Activated T-cell treated with anti-CD3 and anti-CD28 coated beads, Interleukin-2, amount 50 U/mL, for 24 hours (primary cell): ENCODE measurements at regions not wholly inside any gene's neighbourhood (a gene's known extent, or its start where the extent isn't known, plus 50 kb on each side); places are given as distances from the start of the nearest gene placed in this dataset.

Source experiments
- DNase-seq: peaks from one replicate; pipeline ENCODE4 v3.0.0-alpha.2; 2020
- H3K27ac Mint-ChIP-seq: 2 replicates; pipeline ENCODE4 v1.8.0; 2020; ENCODE audit warnings: mild to moderate bottlenecking, mixed read lengths
- H3K27me3 Mint-ChIP-seq: 2 replicates; pipeline ENCODE4 v1.8.0; 2020; ENCODE audit warnings: mixed read lengths
- H3K36me3 Mint-ChIP-seq: 2 replicates; pipeline ENCODE4 v1.8.0; 2020; ENCODE audit warnings: low read depth, mixed read lengths
- H3K4me1 Mint-ChIP-seq: 2 replicates; pipeline ENCODE4 v1.8.0; 2020; ENCODE audit warnings: low read depth, mixed read lengths
- H3K4me3 Mint-ChIP-seq: 2 replicates; pipeline ENCODE4 v1.8.0; 2020; ENCODE audit warnings: mild to moderate bottlenecking, moderate library complexity, mixed read lengths
- H3K9me3 Mint-ChIP-seq: 2 replicates; pipeline ENCODE4 v1.8.0; 2020; ENCODE audit warnings: mixed read lengths

DNA sequence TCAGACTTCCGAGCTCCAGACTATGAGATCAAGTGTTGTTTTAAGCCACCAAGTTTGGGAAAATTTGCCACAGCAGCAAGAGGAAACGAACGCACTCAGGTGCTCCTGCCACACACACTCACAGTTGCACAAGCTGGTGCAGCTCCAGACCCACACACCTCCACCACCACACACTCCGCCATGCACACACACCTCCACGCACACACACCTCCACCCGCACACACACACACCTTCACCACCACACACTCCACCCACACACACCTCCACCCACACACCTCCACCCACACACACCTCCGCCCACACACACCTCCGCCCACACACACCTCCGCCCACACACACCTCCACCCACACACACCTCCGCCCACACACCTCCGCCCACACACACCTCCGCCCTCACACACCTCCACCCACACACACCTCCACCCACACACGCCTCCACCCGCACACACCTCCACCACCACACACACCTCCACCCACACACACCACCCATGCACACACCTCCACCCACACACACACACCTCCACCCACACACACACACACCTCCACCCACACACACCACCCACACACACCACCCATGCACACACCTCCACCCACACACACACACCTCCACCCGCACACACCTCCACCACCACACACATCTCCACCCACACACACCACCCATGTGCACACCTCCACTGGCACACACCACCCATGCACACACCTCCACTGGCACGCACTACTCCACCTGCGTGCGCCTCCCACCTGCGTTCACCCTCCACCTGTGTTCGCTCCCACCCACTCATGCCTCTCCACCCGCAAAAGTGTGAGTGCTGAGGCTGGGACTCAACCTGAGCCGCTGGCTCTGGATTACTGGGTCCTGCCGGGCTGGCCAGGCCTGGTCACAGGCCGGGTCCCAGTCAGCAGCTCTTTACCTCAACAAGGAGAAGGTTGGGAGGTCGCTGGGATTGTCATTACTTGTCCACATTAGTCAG lies 175.6 kb downstream of the BMP7 start:
- DNase-seq, result no peak
- H3K9me3 Mint-ChIP-seq, result peaks cover 2% of the 10 kb centered on the region
- H3K36me3 Mint-ChIP-seq, result no peaks in the 10 kb centered on the region
- peak overlapping the region; percentile 49 for H3K4me3 Mint-ChIP-seq
- H3K27me3 Mint-ChIP-seq, result peaks cover 27% of the 10 kb centered on the region
- peak overlapping the region; percentile 96 for H3K27ac Mint-ChIP-seq
- H3K4me1 Mint-ChIP-seq, result peaks cover 17% of the 10 kb centered on the region

DNA sequence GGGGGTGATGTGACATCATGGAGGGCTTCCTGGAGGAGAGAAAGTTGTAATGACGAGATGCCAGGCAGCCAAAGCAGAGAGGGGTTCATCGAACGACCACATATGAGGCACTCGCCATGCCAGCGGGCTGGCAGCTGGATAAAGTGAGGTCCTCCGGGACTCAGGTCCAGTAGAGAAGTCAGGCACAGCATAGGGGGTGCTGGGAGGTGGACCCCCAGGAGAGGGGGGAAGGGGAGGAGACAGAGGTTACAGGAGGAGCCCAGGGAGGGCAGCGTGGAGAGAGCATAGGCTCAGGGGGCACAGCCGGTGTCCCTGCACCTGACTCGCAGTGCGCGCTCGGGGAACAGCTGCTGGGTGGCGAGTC lies 174.7 kb downstream of the BMP7 start:
- H3K36me3 Mint-ChIP-seq, result no peaks in the 10 kb centered on the region
- peaks cover 24% of the 10 kb centered on the region for H3K27me3 Mint-ChIP-seq
- peaks cover 17% of the 10 kb centered on the region for H3K4me1 Mint-ChIP-seq
- no peak overlapping the region for H3K4me3 Mint-ChIP-seq
- no peak for DNase-seq
- no peak overlapping the region for H3K27ac Mint-ChIP-seq
- peaks cover 2% of the 10 kb centered on the region for H3K9me3 Mint-ChIP-seq

DNA sequence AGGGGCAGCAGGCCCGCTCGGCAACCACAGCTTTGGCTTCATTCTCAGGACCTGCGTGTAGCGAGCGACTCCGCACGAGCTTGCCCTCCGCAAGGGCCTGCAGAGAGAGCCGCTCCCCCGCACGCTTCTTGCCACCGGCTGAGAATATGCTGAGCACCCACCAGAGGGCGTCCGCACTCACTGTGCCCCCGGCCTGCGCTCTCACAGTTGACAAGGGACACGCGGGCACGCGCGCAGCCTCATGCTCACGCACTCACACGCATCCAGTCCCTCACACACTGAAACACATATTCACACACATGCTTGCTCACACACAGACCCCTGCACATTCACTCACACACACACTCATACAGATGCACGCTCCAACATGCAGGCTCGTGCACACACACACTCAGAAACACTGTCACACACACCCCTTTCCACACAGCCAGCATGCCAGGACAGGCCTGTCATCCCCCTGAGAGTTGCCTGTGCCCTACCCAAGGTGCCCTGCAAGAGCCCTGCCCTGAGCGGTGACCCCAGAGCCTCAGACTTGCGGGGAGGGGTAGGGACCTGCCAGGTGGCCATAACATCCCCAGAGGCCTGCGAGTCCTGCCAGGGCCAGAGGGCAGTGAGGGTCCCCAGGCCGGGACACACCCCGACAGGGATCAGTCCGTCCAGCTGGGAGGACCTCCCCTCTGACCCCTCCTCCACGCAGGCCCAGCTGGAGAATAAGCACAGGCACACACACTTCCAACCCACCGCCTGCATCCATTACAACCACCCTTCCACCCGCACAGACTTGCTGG lies 174.1 kb downstream of the BMP7 start:
- Mint-ChIP-seq H3K27ac (no peak overlapping the region), H3K4me1 (peaks cover 17% of the 10 kb centered on the region), H3K9me3 (peaks cover 2% of the 10 kb centered on the region), H3K36me3 (no peaks in the 10 kb centered on the region), H3K27me3 (peaks cover 21% of the 10 kb centered on the region), H3K4me3 (no peak overlapping the region)
- DNase-seq, result peak; percentile 76

DNA sequence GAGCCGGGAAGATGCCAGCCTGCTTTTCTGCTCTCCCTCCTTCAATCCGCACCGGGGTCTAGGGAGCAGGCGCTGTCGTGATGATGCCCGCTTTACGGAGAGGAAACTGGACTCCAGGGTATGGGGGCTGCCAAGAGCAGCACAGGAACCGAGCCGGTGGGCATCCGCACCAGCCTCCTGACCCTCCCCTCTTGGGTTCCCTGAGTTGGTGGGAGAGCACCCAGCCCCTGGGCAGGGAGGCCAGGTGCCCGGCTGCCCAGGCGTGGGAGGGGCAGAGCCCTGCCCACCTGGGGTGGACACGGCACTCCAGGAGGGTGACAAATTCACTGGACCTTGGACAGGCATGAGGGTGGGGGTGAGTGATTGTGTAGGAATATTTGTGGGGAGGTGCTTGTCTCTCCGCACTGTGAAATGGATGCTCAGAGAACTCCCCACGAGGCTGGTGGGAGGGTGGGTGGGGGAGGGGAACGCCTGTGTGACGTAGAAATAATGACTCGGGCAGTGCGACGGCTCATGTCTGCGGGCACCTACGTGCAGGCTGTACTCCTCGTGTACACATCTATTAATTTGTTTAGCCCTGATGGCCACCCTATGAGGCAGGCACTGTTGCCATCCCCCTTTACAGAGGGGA lies 173.4 kb downstream of the BMP7 start:
- H3K36me3 Mint-ChIP-seq, result no peaks in the 10 kb centered on the region
- H3K27me3 Mint-ChIP-seq, result peaks cover 16% of the 10 kb centered on the region
- DNase-seq, result no peak
- peaks cover 2% of the 10 kb centered on the region for H3K9me3 Mint-ChIP-seq
- no peak overlapping the region for H3K27ac Mint-ChIP-seq
- H3K4me1 Mint-ChIP-seq, result peaks cover 17% of the 10 kb centered on the region
- H3K4me3 Mint-ChIP-seq, result no peak overlapping the region

DNA sequence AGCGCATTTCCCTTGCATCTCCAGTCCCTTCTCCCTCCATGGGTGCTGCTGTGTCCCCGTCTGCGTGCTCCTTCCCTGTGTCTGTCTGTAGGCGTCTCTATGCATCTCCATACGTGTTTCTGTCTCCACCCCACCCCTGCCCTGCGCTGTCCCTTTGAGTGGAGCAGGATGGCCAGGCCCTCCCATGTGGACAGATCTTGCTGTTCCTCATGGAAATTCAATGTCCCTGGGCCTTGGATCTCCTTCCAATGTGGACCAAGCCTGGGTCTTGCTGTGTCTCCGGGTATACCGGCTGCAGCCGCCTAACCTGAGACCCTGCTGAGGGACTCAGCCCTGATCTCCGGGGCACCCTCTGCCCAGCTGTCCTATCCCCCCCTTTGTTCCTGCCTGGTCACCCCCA lies 172.7 kb downstream of the BMP7 start:
- Mint-ChIP-seq H3K4me1 (peaks cover 17% of the 10 kb centered on the region), H3K9me3 (peaks cover 2% of the 10 kb centered on the region), H3K36me3 (no peaks in the 10 kb centered on the region), H3K27ac (no peak overlapping the region), H3K27me3 (peaks cover 16% of the 10 kb centered on the region), H3K4me3 (no peak overlapping the region)
- DNase-seq, result no peak

DNA sequence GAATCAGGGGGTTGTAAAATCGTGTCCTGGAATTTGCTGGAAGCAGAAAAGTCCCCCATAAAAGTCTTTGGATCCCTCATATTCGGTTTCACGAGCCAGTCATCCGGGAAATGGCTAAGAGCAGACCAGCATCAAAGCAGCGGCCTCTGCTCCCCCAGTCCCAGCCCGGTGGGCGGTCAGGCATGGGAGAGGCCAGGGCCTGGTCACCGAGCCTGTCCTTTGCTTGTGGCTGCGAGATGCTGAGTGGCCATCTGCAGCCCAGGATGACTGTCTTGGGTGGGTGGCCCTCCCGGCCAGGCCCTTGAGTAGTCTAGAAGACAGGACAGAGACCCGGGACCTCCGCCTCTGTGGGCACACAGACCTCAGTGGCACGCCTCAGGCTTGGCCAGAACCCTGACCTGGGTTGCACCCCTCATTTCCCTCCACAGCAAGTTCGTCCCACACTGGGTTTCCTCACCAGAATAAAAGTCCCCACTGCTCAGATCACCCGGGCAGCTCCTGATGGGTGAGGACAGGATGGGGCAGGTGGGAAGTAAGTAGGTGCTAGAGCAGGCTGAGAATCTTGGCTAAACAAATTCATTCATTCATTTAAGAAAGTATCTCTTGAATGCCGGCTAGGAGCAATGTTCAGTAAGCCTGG lies 172.1 kb downstream of the BMP7 start:
- H3K36me3 Mint-ChIP-seq, result no peaks in the 10 kb centered on the region
- H3K4me3 Mint-ChIP-seq, result no peak overlapping the region
- H3K9me3 Mint-ChIP-seq, result peaks cover 2% of the 10 kb centered on the region
- peaks cover 17% of the 10 kb centered on the region for H3K4me1 Mint-ChIP-seq
- peaks cover 16% of the 10 kb centered on the region for H3K27me3 Mint-ChIP-seq
- no peak overlapping the region for H3K27ac Mint-ChIP-seq
- no peak for DNase-seq

DNA sequence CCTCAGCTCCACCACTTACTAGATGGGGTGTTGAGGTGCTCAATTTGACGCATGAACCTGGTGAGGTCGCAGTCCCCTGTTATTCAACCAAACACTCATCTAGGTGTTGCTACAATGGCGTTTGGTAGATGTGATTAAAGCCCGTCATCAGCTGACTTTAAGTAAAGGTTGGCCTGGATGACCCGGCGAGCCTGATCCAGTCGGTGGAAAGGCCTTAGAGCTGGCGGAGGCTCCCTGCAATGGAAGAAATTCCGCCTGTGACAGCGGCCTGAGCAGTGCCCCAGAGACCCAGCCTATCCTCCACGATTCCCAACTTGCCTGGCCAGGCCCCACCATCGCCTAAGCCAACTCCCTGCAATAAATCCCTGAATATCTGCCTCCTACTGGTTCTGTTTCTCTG lies 171.4 kb downstream of the BMP7 start:
- peaks cover 16% of the 10 kb centered on the region for H3K27me3 Mint-ChIP-seq
- peaks cover 17% of the 10 kb centered on the region for H3K4me1 Mint-ChIP-seq
- no peaks in the 10 kb centered on the region for H3K36me3 Mint-ChIP-seq
- no peak overlapping the region for H3K27ac Mint-ChIP-seq
- no peak for DNase-seq
- no peak overlapping the region for H3K4me3 Mint-ChIP-seq
- H3K9me3 Mint-ChIP-seq, result peaks cover 2% of the 10 kb centered on the region

DNA sequence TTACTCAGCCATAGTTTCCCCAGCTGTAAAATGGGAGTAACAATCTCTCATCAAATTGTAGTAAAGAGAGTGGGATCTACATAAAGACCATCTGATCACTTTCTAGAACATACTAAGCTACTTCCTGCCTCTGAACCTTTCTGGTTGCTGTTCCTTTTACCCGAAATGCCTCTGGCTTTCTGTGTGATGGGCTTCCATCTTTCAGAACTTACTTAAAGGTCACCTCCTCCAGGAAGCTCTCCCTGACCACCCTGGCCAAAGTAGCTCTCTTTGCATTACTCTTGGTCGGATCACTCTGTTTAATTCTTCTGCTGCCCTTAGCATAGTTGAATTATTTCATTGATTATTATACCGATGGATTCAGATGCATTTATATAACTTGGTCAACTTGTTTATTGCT lies 171.0 kb downstream of the BMP7 start:
- H3K4me3 Mint-ChIP-seq, result no peak overlapping the region
- no peak overlapping the region for H3K27ac Mint-ChIP-seq
- peaks cover 16% of the 10 kb centered on the region for H3K27me3 Mint-ChIP-seq
- no peak for DNase-seq
- H3K36me3 Mint-ChIP-seq, result no peaks in the 10 kb centered on the region
- H3K9me3 Mint-ChIP-seq, result peaks cover 2% of the 10 kb centered on the region
- peaks cover 13% of the 10 kb centered on the region for H3K4me1 Mint-ChIP-seq

DNA sequence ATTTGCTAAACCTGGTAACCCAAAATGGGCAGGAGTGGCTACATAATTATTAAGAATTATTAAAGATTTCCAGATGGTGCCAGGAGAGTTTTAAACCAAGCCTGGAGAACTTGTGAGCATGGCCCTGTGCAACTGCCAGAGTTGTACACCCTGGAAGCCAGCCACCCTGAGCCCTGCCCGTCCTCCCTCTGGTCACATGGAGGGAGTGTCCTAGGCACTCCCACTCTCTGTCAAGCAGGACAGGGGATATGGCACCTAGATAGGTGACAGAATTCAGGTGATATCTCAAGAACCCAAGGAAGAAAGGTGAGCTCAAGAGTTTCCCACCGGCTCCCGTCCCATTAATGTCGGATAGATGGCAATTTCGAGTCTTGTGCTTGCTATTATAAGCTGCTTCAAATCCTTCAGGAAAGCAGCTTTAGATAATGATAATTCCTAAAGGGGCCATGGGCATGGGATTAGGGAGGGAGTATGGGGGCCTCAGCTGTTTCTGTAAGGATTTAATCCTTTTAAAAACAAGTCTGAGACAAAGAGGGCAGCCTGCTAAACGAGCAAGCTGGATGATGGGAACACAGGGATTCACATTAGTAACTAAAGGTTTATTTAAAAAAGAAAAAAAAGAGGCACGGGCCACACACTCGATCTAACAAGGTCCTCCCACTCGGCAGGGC lies 169.1 kb downstream of the BMP7 start:
- Mint-ChIP-seq H3K4me1 (peaks cover 1% of the 10 kb centered on the region), H3K36me3 (no peaks in the 10 kb centered on the region), H3K27me3 (peaks cover 14% of the 10 kb centered on the region), H3K27ac (no peak overlapping the region), H3K9me3 (no peaks in the 10 kb centered on the region), H3K4me3 (no peak overlapping the region)
- no peak for DNase-seq

DNA sequence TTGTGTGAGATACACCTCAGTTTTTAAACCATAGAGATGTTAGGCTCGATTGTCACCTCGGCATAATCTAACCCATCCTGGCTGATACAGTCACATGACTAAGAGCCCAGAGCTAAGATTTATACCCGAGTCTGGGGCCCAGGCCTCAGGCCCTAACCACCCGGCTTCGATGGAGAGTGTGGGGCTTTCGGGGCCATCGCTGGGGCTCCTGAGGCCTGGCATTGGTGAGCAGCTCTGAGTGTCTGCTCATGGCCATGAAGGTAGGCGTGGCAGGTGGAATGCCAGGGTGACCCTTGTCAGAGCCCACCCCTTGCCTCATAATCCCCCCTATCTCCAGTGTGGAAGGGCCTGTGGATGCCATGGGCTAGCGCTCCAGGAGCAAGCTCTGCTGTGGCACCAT lies 164.3 kb downstream of the BMP7 start:
- no peak overlapping the region for H3K4me3 Mint-ChIP-seq
- H3K27ac Mint-ChIP-seq, result no peak overlapping the region

DNA sequence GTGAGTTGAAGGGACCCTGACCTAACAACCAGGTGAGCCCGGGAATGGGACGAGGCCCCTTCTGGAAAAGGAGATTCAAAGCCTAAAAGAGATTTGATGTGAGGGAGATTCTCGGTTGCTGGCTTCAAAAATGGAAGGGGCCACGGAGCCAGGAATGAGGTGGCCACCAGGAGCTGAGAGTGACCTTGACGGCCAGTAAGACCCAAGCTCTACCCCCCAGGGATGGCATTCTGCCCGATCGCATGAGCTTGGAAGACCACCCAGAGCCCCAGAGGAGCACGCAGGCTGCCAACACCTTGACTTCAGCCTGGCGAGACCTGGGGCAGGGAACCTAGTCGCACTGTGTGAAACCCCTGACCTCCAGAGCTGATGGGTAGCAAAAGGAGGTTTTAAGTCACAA lies 163.9 kb downstream of the BMP7 start:
- Mint-ChIP-seq H3K9me3 (no peaks in the 10 kb centered on the region), H3K27ac (no peak overlapping the region), H3K4me1 (no peaks in the 10 kb centered on the region), H3K36me3 (no peaks in the 10 kb centered on the region), H3K27me3 (peaks cover 6% of the 10 kb centered on the region), H3K4me3 (no peak overlapping the region)
- no peak for DNase-seq

More for the DNA sequence above, 164.3 kb downstream of the BMP7 start:
- Mint-ChIP-seq H3K36me3 (no peaks in the 10 kb centered on the region), H3K4me1 (no peaks in the 10 kb centered on the region), H3K9me3 (no peaks in the 10 kb centered on the region), H3K27me3 (peaks cover 6% of the 10 kb centered on the region)
- DNase-seq, result no peak

DNA sequence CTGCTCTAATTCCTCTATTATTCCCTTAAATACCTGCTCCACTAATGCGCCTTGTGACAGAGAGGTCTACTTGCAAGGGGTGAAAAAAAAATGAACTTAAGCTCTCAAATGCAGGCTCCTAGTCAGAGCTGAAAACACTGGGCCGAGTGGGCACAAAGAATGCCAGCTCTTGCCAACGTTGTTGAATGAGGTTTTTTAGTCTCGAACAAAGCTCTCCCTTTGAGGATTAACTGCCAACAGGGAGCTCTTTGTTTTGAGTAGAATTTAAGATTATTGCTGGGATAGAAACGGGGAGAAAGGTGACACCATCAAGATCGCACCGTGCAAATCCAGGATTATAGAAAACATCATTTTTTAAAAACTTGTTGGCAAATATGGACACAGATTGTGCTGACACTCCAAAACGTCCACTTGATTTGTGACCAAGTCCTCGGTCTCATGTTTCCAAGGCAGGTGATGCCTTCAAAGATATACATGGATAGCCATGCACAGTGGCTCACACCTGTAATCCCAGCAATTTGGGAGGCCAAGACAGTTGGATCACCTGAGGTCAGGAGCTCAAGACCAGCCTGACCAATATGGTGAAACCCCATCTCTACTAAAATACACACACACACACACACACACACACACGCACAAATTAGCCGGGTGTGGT lies 163.2 kb downstream of the BMP7 start:
- no peaks in the 10 kb centered on the region for H3K36me3 Mint-ChIP-seq
- no peak for DNase-seq
- H3K27ac Mint-ChIP-seq, result no peak overlapping the region
- no peaks in the 10 kb centered on the region for H3K4me1 Mint-ChIP-seq
- peaks cover 6% of the 10 kb centered on the region for H3K27me3 Mint-ChIP-seq
- H3K9me3 Mint-ChIP-seq, result no peaks in the 10 kb centered on the region
- no peak overlapping the region for H3K4me3 Mint-ChIP-seq

DNA sequence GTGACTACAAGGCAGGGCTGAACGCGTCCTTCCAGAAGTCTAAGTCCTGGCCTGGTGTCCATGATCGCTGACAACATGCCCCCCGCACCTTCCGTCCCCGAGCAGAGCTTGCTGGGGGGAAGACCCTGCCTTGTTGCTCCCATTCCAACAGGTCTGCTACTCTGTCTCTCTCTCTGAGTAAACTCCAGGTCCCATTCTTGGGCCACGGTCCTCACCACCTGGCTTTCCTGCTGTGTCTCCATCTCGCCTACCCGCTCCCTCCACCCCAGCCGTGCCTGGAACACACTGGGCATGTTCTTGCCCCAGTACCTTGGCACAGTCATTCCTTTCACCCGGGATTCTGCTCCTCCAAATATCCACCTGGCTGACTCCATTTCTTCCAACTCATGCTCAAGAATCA lies 162.3 kb downstream of the BMP7 start:
- no peak for DNase-seq
- Mint-ChIP-seq H3K27ac (no peak overlapping the region), H3K9me3 (no peaks in the 10 kb centered on the region), H3K36me3 (no peaks in the 10 kb centered on the region), H3K4me1 (no peaks in the 10 kb centered on the region), H3K27me3 (peaks cover 8% of the 10 kb centered on the region), H3K4me3 (no peak overlapping the region)
